GM18499 (cell line): ENCODE measurements at regions not wholly inside any gene's neighbourhood (a gene's known extent, or its start where the extent isn't known, plus 50 kb on each side); places are given as distances from the start of the nearest gene placed in this dataset.

Source experiments
- ATAC-seq: cut with Tn5 transposase; IDR thresholded peaks from one replicate; pipeline ENCODE4 v1.9.1; 2021; ENCODE audit warnings: moderate number of reproducible peaks; ENCODE audit not compliant: insufficient read depth, unreplicated experiment

DNA sequence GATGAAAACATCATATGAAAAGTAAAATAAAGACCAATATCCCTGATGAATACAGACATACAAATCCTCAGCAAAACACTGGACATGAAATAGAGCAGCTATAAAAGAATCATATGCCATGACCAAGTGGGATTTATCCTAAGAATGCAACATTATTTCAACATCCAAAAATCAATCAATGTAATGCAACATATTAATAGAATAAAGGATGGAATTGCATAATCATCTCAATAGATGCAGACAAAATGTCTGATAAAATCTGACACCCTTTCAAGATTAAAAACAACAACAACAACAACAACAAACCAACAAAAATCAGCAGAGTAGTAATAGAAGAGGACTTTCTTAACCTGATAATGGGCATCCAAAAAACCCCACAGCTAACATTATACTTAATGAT is 63.8 kb upstream of the IL1R1 start:
- no peak for ATAC-seq

DNA sequence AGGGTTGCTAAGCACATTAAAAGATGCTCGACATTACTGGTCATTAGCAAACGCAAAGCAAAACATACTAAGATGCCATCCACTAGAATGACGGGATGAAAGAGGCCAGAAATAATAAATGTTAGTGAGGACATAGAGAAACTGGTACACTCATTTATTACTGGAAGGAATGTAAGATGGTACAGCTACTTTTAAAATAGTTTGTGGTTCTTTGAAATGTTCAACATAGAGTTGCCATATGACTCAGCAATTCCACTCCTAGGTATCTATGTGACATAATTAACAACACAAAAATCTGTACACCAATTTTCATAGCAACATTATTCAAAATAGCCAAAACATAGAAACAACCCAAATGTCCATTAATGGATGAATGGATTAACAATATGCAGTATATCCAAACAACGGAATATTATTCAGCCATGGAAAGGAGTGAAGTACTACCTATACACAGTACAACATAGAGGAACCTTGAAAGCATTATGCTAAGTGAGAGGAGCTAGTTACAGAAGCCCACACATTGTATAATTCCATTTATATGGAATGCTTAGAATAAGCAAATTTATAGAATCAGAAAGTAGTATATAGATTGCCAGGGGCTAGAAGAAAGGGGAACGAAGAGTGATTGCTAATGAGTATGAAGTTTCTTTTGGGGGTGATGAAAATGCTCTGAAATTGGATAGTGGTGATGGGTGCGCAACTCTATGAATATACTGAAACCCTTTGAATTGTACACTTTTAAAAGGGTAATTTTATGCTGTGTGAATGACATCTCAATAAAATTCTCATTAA is 61.9 kb upstream of the IL1R1 start:
- peak; percentile 50 for ATAC-seq

DNA sequence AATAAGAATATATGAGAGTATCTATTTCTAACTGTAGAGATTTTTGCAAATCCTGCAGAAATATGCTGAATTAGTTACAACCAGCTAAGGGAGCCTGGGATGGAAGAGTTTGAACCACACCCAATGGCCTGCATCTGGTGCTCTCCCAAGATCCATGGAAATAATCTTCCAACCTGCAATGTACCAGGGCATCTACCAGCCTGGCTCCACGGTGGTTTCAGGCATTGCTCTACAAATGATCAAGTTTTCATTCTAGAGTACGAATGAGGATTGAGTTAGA is 61.4 kb upstream of the IL1R1 start:
- no peak for ATAC-seq

DNA sequence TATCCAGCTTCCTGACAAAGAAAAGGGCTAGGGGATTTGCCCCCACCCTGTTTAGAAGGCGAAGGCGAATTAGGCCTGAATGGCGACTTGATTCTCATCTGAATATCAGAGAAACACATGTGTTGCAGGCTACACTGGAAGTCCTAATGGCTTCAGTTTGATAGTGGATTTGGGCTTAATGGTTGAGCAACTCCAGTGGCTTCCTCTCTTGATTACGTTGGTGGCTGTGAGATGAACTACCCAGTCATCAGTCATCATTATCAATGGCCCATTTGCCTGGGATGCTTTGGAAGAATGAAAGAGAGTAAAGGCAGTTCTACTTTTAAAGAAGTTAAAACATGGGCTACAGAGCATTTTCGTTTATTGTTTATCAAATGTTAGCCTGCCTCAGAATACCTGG is 60.9 kb upstream of the IL1R1 start:
- no peak for ATAC-seq

DNA sequence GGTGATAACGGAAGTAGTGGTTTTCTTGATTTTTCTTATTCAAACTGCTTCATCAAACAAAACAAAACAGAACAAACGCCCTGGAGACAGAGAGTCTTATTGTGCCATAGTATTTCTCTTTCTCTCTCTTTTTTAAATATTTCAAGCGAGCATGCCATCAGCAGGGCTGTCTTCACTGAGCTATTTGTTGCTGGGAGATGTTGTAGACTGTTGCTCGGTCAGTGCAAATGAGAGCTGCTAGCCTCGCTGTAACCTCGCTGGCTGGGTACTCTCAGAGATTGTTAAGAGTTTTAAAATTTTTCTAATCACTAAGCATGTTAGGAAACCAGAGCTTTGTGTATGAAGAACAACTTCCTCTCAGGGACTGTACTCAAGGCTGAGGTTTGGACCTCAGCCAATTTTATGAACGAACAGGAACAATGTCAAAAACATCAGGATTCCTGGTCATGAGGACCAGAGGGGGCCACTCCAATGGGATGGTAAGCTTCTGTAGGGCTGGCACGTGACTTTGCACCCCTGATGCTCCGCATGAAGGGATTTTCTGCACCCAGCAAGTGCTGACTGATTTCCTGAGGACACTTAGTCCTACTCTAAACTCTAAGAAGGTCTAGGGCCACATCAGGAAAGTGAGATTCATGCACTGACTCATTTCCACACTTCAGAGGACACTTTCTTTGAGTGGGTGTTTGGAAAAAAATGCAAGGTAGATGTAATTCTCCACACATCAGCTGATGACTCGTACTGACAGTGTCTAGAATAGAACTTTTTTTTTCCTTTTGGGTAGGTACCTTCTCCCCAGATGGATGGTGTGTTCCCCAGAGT is 59.8 kb upstream of the IL1R1 start:
- peak; percentile 69 for ATAC-seq

DNA sequence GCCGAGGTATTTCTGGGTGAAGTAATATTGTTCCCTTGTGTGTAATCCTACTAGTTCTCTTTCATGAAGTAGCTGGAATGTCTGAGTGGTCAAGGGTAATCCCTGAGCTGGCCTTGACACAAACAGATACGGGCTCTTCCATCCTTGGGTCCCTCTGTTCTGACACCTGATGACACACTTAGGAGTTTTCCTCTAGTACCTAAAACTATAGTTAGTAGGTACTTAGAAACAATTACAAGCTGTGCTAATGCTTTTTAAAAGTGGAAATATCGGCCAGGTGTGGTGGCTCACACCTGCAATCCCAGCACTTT is 59.2 kb upstream of the IL1R1 start:
- peak; percentile 1 for ATAC-seq

DNA sequence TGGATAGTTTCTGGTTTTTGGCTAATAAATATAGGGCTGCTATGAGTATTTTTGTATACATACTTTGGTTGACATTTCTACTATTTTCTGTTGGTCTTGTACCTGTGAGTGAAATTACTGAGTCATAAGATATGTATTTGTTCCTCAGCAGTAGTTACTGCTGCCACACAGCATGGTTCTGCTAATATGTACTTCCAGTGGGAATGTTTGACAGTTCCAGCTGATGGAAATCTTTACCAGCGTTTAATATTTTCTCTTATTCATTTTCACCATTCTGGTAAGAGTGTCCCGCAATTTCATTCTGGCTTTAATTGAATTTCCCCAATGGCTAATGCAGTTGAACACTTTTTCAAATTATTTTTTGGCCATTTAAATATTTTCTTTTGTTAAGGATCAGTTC is 57.9 kb upstream of the IL1R1 start:
- no peak for ATAC-seq

DNA sequence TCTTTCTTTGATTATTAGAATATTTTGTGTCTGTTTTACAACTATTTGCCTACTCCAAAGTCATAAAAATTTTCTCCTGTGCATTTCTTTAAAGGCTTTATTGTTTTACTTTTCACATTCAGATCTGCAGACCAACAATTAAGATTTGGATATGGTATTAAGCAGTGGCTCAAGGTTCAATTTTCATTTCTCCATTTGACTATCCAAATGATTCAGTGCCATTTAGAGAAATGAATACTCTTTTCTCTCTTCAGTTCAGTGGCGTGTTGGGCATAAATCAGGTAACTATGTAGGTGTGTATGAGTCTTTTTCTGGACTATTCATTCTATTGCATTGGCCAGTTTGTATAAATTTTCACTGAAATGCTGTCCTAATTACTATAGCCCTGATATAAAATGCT is 57.3 kb upstream of the IL1R1 start:
- no peak for ATAC-seq

DNA sequence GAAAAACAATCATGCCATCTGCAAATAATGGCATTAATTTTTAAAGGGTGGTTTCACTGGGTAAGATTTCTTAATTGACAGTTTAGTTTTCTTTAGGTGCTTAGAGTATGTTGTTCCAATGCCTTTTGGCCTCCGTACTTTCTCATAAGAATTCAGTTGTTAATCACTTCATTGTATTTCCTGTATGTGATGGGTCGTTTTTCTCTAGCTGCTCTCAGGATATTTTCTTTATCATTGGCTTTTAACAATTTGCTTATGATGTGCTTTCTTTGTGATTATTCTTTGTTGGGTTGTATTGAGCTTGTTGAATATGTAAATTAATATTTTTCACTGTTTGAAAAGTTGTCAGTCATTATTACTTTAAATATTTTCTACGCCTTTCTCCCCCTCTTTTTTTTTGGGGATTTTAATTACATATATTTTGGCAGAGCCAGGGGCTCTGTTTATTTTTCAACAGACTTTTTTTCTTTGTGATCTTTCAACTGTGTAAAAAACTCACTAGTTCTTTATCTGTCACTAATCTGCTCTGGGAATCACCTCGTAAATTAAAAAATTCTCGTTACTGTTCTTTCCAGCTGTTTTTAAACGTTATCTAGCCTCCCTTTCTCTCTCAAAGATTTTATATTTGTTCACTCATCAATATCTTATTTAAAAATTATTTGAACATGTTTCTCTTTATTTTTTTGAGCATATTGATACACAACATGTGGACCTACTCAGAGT is 56.2 kb upstream of the IL1R1 start:
- ATAC-seq = no peak

DNA sequence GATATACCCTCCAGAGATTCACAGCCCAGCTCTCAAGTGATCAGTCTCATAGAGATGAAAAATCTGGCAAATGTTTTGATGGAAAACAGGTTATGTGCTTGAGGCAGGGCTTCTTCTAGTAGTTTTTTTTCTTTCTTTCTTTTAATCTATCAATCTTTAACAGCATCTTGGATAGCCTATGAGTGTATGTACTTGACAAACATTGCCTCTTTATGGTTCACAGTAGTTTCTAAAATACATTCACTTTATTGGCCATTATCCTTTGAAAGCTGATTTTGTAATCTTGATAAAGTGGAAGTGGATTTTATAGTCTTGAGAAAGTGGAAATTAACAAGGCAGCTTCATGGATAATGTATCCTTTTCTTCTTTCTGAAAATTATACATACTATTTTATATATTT is 51.4 kb upstream of the IL1R1 start:
- no peak for ATAC-seq

DNA sequence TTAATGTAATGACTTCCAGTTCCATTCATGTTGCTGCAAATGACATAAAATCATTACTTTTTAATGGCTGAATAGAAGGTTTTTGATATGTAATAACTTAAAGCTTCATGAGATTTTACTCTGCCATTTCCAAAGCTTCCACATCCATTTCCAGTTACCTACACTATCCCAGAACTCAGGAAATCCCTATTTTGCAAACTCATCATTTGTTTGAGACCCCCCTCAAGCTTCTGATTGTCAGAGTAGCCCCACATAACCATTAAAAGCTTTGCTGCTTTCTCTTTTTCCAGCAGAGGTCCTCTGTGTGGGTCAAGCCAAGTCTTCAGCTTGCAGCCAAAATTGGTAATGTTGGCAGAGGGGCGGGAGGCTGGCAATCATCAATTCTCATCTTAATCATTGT is 50.6 kb upstream of the IL1R1 start:
- no peak for ATAC-seq

DNA sequence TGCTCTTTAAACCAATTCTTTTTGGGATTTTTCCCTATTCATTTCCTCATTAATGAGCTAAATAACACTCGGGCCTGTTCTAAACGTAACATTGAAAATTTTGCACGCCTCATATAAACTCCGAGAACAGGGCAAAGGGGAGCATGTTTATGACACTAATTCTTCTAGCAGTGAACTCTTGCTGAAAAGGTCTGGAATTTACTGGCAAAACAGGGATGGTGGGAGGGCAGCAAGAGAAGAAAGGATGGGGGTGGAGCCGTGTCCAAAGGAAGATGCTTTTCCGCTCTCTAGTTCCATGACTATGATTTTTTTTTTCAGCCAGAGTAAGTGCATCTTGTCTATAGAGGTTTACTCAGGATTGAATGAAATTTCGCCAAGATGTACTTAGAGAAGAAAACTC is 50.0 kb upstream of the IL1R1 start:
- ATAC-seq = no peak
